GM12872 (cell line): ENCODE measurements at regions not wholly inside any gene's neighbourhood (a gene's known extent, or its start where the extent isn't known, plus 50 kb on each side); places are given as distances from the start of the nearest gene placed in this dataset.

Source experiments
- TF ChIP-seq, protein P1 (sequence below): IDR thresholded peaks from 3 replicates; pipeline ENCODE4 v1.5.1; 2011; ENCODE audit warnings: low read depth, mild to moderate bottlenecking, low read length, moderate library complexity; ENCODE audit not compliant: insufficient read depth

DNA sequence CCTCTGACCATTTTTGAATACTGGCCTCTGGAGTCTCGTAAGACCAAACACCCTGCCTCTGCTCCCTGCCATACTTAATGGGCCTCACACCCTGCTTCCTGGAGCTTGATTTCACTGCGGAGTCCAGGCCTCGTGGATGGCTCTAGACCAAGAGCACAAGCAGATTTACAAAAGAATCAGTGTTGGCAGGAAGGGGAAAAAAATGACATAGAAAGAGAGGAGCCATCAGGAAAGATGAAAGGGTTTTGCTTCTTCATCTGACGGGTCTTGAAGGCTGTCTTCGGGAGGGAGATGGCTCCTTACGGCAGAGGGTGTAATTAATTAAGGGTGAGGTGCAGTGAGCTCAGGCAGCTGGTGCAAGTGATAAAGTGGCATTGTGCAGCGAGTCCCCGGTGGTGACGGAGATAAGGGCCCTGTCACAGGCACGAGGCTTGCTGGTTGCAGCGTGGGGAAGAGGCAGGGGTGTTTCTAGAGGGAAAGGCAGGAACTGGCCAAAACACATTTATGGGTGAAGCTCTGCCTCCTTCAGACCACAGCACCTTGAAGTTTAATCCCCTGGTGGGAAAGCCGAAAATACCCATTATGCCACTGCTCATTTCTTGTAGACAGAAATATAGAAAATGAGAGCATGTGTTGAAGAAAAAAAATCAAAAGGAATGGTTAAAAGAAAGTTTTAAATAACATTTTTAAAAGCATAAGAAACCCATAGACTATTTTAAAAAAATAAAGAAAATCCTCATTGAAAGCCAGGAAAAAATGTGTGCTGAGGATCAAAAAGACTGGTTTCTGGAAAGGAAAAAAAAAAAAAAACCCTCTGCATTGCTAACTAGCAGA is 128.6 kb upstream of the LRFN2 start:
- TF ChIP-seq, protein P1, sequence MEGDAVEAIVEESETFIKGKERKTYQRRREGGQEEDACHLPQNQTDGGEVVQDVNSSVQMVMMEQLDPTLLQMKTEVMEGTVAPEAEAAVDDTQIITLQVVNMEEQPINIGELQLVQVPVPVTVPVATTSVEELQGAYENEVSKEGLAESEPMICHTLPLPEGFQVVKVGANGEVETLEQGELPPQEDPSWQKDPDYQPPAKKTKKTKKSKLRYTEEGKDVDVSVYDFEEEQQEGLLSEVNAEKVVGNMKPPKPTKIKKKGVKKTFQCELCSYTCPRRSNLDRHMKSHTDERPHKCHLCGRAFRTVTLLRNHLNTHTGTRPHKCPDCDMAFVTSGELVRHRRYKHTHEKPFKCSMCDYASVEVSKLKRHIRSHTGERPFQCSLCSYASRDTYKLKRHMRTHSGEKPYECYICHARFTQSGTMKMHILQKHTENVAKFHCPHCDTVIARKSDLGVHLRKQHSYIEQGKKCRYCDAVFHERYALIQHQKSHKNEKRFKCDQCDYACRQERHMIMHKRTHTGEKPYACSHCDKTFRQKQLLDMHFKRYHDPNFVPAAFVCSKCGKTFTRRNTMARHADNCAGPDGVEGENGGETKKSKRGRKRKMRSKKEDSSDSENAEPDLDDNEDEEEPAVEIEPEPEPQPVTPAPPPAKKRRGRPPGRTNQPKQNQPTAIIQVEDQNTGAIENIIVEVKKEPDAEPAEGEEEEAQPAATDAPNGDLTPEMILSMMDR, result no peak

DNA sequence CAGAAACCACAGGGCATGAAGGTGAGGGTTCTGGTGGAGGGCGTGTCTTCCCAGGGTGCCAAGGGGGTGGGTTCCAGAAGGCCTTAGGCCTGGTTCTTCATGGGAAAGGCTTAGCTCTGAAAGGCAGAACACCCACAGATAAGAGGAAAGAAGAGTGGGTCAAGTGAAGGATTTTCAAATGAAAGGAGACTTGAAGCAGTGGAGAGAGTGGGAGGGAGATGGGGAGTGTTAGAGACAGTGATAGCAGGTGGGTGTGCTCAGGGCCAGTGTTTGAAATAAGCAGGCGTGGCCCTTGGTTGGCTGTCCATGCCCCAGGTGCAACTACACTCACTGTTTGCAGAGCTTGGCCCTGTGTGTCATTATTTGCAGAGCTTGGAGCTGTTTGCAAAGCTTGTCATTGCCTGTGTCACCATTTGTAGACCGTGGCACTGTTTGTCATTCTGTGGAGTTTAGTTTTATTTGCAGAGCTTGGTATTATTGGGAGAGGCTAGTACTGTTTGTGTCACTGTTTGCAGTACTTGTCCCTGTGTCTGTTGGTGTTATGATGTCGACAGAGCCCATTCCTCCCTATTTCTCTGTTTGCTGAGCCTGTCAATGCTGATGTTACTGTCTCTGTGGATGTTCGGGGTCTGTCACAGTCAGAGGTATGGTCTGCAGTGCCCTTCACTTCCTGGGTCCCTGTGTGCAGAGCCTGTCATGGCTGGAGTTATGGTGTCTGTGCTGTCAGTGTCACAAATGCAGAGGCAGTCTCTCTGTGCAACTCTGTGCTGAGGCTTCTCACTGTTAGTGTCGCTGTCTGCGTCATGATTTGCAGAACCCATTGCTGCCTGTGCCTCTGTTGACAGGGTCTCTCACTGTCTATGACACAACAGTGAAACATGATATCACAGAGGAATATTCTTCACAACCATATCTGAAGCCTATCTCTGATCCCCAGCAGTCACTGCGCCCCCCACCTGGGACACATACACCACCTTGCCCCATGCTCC is 127.7 kb upstream of the LRFN2 start:
- TF ChIP-seq, protein P1, result no peak

DNA sequence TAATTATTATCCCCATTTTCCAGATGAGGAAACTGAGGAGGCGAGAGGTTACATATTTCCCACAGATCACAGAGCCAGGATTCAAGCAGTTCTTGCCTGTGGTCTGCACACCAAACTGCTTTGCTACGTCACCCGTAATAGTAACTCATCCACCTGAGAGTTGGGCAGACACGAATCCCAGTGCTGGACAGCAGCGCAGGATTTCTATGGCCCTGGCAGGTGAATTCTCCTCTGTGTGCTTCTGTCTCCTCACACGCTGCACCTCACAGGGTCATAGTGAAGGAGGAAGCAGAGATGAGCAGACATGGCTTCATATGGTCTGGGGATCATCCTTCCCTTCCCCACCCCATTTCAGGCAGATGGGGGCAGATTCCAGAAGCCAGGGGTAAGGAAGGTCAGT is 127.0 kb upstream of the LRFN2 start:
- TF ChIP-seq, protein P1, result no peak

DNA sequence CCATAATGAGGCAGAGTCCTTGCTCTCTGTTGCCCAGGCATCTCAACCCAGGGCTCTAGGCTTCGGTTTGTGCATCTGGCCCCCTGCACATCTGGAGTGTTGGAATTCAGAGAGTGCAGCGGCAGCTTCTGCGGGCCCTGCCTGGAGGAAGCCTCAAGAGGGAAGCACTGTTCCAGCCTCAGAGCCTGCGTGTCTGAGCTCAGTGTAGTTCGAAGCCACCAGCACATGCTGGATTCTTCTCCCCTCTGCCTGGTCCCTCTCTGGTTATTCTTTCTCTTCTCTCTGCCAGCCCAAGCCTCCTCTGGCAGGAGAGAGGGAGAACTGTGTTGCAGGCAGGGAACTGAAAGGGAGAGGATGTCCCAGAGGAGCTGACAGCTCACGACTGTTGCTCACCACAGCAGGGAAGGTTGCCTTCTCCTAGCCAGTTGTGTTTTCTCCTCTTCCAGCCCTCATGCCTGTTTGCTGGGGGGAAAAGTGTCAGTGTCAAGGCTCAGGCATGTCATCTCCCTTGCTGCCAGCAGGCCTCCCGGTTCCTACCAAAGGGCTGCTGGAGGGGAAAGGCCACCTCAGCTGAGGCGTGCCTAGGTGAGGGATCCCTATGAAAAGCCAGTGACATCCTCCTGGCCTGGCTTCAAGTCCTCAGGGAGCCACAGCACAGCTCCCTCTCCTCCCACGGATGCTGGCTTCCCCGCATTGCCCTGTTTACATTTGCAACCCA is 126.0 kb upstream of the LRFN2 start:
- TF ChIP-seq, protein P1, result no peak

DNA sequence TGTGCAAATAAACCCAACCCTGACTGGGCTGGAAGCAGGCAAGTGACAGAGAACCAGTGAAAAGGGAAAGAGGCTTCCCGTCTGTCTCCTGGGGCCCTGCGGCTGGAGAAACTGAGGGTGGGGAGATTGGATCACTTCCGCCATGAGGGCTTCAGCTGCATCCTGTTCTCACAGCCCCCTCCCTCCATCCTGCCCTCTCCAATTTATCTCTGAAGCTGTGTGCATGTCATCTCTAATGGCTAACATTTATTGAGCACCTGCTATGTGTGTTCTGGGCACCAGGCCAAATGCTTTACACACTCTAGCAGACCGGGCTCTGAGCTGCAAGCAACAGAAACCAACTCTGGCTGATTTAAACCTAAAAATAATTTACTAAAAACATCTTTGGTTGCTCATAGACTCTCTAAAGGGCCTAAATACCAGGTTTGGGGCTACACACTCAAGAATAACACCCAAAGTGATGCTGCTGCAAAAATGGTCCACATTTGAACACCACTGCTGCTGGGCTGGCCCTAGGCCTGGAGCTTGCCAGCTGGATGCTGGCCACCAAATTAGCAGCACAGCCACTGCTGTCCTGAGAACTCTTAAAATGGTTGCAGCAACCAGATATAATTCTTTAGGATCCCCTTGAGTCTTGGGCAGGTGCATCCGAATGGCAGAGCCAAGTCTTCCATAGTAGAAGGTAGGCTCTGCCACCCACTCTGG is 123.6 kb upstream of the LRFN2 start:
- TF ChIP-seq, protein P1, result no peak

DNA sequence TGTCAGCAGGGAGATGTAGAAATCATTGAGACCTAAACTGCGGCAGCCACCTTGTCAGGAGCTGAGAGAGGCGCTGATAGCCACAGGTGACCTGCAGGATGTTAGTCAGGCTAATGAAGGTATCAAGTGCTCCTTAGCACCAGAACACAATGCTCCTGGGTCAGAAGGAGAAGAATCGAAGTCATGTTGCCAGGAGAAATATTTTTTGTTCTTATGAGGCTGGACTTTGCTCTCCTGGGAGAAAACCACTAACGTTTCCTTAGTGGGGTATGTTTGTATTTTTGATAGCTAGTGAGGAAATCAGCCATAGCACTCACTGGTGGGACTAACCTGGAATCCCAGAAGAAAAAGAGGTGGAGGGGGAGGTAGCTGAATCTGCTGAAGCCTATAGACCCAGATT is 120.9 kb upstream of the LRFN2 start:
- TF ChIP-seq, protein P1, result no peak
